HCT116 (cell line): ENCODE measurements at regions not wholly inside any gene's neighbourhood (a gene's known extent, or its start where the extent isn't known, plus 50 kb on each side); places are given as distances from the start of the nearest gene placed in this dataset.

Experiments used
- ATAC-seq: fragments of 200-7000 bp; cut with Tn5 transposase; 2 replicates; pipeline ENCODE4 v1.9.1; 2020; ENCODE audit warnings: mild to moderate bottlenecking, moderate library complexity
- BruUV-seq: library from RNA; stranded (reverse); fragments of 400-500 nt; replicated peaks from 2 replicates; lab custom pipeline; 2021; lab: Mats Ljungman, UMichigan
- CTCF ChIA-PET: fragments of 300-600 bp; sonication (Branson Sonifier 250); formaldehyde crosslinking; loops from one replicate; lab custom pipeline; 2021; ENCODE audit warnings: antibody characterized with exemption; lab: Charles Lee
- POLR2A ChIA-PET: fragments of 300-600, 350-600 bp; sonication (Branson Sonifier 250); formaldehyde crosslinking; loops from one replicate; lab custom pipeline; 2021; ENCODE audit warnings: antibody characterized with exemption; lab: Charles Lee
- RAD21 ChIA-PET, 2 experiments: fragments of 300-600 bp; sonication (Branson Sonifier 250); formaldehyde crosslinking; loops; one replicate each; lab custom pipeline; 2023; ENCODE audit warnings: low total read pairs in 2 of 2; ENCODE audit not compliant: uncharacterized antibody in 2 of 2, unreplicated experiment in 2 of 2, low non-redundant PET in 1 of 2; lab: Charles Lee
- DNase-seq: peaks from one replicate; pipeline ENCODE4 v3.0.0-alpha.2; 2010; ENCODE audit warnings: low read depth, low spot score
- H2AFZ ChIP-seq: fragments of 200-600 bp; shearing (Covaris generic), sonication (generic); 2 replicates; pipeline ENCODE4 v1.6.1; 2017; ENCODE audit warnings: low read depth, mixed run types, mixed read lengths, antibody characterized with exemption, low read length; ENCODE audit not compliant: poor library complexity, severe bottlenecking
- H3K27ac ChIP-seq: 2 replicates; pipeline ENCODE4 v1.5.1; 2012; ENCODE audit warnings: low read depth, low read length
- H3K27me3 ChIP-seq: fragments of 200-600 bp; sonication (generic); 2 replicates; pipeline ENCODE4 v1.6.1; 2016; ENCODE audit warnings: mixed run types, low read length, mixed read lengths; ENCODE audit not compliant: insufficient read depth
- H3K36me3 ChIP-seq, 2 experiments: fragments of 200-500 bp in 1 of 2; fragments of 200-600 bp in 1 of 2; sonication (Bioruptor generic) in 1 of 2; sonication (generic) in 1 of 2; 2 replicates each; pipeline versions ENCODE4 v1.5.1 to v1.6.1; 2014 to 2016; ENCODE audit warnings: low read length in 2 of 2, inconsistent platforms in 1 of 2, mixed read lengths in 1 of 2, mixed run types in 1 of 2; ENCODE audit not compliant: insufficient read depth in 2 of 2, control insufficient read depth in 1 of 2
- H3K4me1 ChIP-seq, 2 experiments: fragments of 200-600 bp in 1 of 2; sonication (generic) in 1 of 2; 2 replicates each; pipeline versions ENCODE4 v1.5.1 to v1.6.1; 2012 to 2017; ENCODE audit warnings: low read length in 2 of 2, inconsistent platforms in 1 of 2, mild to moderate bottlenecking in 1 of 2, mixed read lengths in 1 of 2, mixed run types in 1 of 2, moderate library complexity in 1 of 2; ENCODE audit not compliant: insufficient read depth in 2 of 2, control insufficient read depth in 1 of 2
- H3K4me2 ChIP-seq: fragments of 200-600 bp; sonication (generic); 2 replicates; pipeline ENCODE4 v1.6.1; 2017; ENCODE audit warnings: mixed run types, low read length, mixed read lengths
- H3K4me3 ChIP-seq, 2 experiments: fragments of 200-600 bp in 1 of 2; sonication (generic) in 1 of 2; replicated peaks in 1 of 2; 2 replicates each; pipeline ENCODE4 v1.5.1; 2011 to 2016; ENCODE audit warnings: low read length in 2 of 2, control low read depth in 1 of 2, low read depth in 1 of 2, mild to moderate bottlenecking in 1 of 2, mixed read lengths in 1 of 2, mixed run types in 1 of 2
- H3K79me2 ChIP-seq: fragments of 200-600 bp; sonication (generic); 2 replicates; pipeline ENCODE4 v1.6.1; 2017; ENCODE audit warnings: mild to moderate bottlenecking, mixed run types, low read length, moderate library complexity, mixed read lengths; ENCODE audit not compliant: insufficient read depth
- H3K9ac ChIP-seq: fragments of 200-600 bp; sonication (generic); 2 replicates; pipeline ENCODE4 v1.6.1; 2016; ENCODE audit warnings: low read length, mixed read lengths
- H3K9me2 ChIP-seq: fragments of 200-600 bp; sonication (generic), shearing (Covaris generic); 2 replicates; pipeline ENCODE4 v1.6.1; 2017; ENCODE audit warnings: mixed run types, mild to moderate bottlenecking, moderate library complexity; ENCODE audit not compliant: insufficient read depth
- H3K9me3 ChIP-seq, 2 experiments: fragments of 200-500 bp in 1 of 2; fragments of 200-600 bp in 1 of 2; sonication (Bioruptor generic) in 1 of 2; sonication (generic) in 1 of 2; 2 replicates each; pipeline ENCODE4 v1.6.1; 2014 to 2017; ENCODE audit warnings: low read length in 2 of 2, mixed read lengths in 2 of 2, inconsistent platforms in 1 of 2, low read depth in 1 of 2, mild to moderate bottlenecking in 1 of 2, mixed run types in 1 of 2, moderate library complexity in 1 of 2; ENCODE audit not compliant: control insufficient read depth in 1 of 2, insufficient read depth in 1 of 2
- H4K20me1 ChIP-seq: fragments of 200-600 bp; sonication (generic), shearing (Covaris generic); 2 replicates; pipeline ENCODE4 v1.6.1; 2017; ENCODE audit warnings: mixed run types, mild to moderate bottlenecking, moderate library complexity; ENCODE audit not compliant: insufficient read depth
- CEBPB ChIP-seq: IDR thresholded peaks from 2 replicates; pipeline ENCODE4 v1.6.1; 2012; ENCODE audit warnings: low read depth
- EZH2 ChIP-seq: fragments of 200-600 bp; sonication (generic); IDR thresholded peaks from 2 replicates; pipeline ENCODE4 v1.6.1; 2017; ENCODE audit warnings: antibody characterized with exemption, mixed run types
- FOSL1 ChIP-seq: IDR thresholded peaks from 2 replicates; pipeline ENCODE4 v1.6.1; 2012; ENCODE audit warnings: low read depth
- RAD21 ChIP-seq: IDR thresholded peaks from 2 replicates; pipeline ENCODE4 v1.6.1; 2012; ENCODE audit warnings: low read depth, mild to moderate bottlenecking
- SIN3A ChIP-seq: IDR thresholded peaks from 2 replicates; pipeline ENCODE4 v1.6.1; 2012; ENCODE audit warnings: low read depth
- SRF ChIP-seq: IDR thresholded peaks from 2 replicates; pipeline ENCODE4 v1.6.1; 2012; ENCODE audit warnings: low read depth
- TCF7L2 ChIP-seq: IDR thresholded peaks from 2 replicates; pipeline ENCODE4 v1.7.0; 2011; ENCODE audit warnings: borderline replicate concordance, inconsistent platforms; ENCODE audit not compliant: insufficient read depth, insufficient read length; ENCODE audit errors: extremely low read depth
- YY1 ChIP-seq: IDR thresholded peaks from 2 replicates; pipeline ENCODE4 v1.6.1; 2011; ENCODE audit warnings: low read length, low read depth, moderate library complexity, mild to moderate bottlenecking; ENCODE audit not compliant: insufficient replicate concordance; ENCODE audit errors: extremely low read depth
- ZFX ChIP-seq: fragments of 450-650 bp; IDR thresholded peaks from 2 replicates; pipeline ENCODE4 v1.6.1; 2017
- intact Hi-C: fragments of 100-400 bp; cut with micrococcal nuclease; formaldehyde crosslinking; loops from 2 replicates; pipeline ENCODE4 v1.10.0; 2022
- TF ChIP-seq, protein P1 (sequence below), 3 experiments: fragments of 200-600 bp in 1 of 3; sonication (generic) in 1 of 3; IDR thresholded peaks in 2 of 3; conservative IDR thresholded peaks in 1 of 3; 2 replicates each; pipeline ENCODE4 v1.5.1; 2012 to 2017; ENCODE audit warnings: low read depth in 2 of 3, low read length in 2 of 3, antibody characterized with exemption in 1 of 3, borderline replicate concordance in 1 of 3, control low read depth in 1 of 3, mild to moderate bottlenecking in 1 of 3, mixed read lengths in 1 of 3, mixed run types in 1 of 3, moderate library complexity in 1 of 3; ENCODE audit not compliant: insufficient read depth in 1 of 3
- TF ChIP-seq, protein P2 (sequence below): IDR thresholded peaks from 2 replicates; pipeline ENCODE4 v1.6.1; 2012

DNA sequence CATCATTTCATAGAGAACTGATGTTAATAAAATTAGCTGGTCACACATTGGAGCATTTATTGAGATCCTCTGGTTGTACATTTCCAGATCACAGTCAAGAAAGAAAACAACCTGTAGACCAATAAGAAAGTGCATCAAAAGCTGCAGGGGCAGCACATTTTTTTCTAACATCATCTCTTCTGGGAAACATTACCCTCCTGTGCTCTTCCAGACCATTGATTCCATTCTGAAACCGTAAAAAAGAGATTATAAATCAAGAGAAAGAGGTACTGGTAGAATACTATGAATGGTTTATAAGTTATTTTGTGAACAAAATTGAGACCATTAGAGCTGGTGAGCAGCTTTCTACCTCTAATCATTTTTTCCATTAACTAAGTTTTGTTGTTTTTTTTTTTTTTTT lies 1548.2 kb upstream of the CELF4 start (continued):
- TF ChIP-seq, protein P1, sequence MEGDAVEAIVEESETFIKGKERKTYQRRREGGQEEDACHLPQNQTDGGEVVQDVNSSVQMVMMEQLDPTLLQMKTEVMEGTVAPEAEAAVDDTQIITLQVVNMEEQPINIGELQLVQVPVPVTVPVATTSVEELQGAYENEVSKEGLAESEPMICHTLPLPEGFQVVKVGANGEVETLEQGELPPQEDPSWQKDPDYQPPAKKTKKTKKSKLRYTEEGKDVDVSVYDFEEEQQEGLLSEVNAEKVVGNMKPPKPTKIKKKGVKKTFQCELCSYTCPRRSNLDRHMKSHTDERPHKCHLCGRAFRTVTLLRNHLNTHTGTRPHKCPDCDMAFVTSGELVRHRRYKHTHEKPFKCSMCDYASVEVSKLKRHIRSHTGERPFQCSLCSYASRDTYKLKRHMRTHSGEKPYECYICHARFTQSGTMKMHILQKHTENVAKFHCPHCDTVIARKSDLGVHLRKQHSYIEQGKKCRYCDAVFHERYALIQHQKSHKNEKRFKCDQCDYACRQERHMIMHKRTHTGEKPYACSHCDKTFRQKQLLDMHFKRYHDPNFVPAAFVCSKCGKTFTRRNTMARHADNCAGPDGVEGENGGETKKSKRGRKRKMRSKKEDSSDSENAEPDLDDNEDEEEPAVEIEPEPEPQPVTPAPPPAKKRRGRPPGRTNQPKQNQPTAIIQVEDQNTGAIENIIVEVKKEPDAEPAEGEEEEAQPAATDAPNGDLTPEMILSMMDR (IDR thresholded peaks at IDR 0.05 in 2 of 3, conservative IDR thresholded peaks at IDR 0.05 in 1 of 3; ENCODE audit: borderline replicate concordance in 1 of 3, insufficient read depth in 1 of 3, low read depth in 2 of 3, low read length in 2 of 3) = no peak
- TF ChIP-seq RAD21 = no peak
- TF ChIP-seq ZFX = no peak
- TF ChIP-seq, protein P2, sequence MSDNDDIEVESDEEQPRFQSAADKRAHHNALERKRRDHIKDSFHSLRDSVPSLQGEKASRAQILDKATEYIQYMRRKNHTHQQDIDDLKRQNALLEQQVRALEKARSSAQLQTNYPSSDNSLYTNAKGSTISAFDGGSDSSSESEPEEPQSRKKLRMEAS = no peak
- TF ChIP-seq SIN3A = no peak
- no peak for TF ChIP-seq SRF
- no peak for TF ChIP-seq FOSL1

DNA sequence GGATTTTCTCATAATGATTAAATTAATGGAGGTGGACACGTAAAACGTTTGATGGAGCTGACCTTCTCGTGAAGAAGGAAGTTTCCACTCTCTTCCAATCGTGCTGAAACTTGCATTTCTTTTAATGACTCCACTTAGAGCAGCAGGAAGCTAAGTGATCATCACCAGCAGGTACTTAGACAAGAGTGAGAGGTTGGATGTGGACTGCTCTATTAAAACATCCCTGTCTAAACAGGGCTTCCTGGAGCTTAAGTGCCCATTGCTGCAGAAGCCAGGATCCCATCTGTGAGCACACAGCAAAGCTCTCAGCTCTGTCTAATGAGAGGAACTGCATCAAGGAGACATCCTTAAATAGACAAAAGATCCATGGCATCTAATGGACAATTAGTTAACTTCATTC lies 1539.5 kb upstream of the CELF4 start:
- no peaks in the 10 kb centered on the region for H3K79me2 ChIP-seq
- H3K4me1 ChIP-seq = no peaks in the 10 kb centered on the region
- H4K20me1 ChIP-seq = no peaks in the 10 kb centered on the region
- no peaks in the 10 kb centered on the region for H3K9me2 ChIP-seq
- no peaks in the 10 kb centered on the region for H3K9me3 ChIP-seq
- ChIA-PET CTCF (no interaction called here), POLR2A (no interaction called here), RAD21 (no interaction called here)
- no peak for DNase-seq
- H3K4me3 ChIP-seq = no peak overlapping the region
- no peaks in the 10 kb centered on the region for H3K36me3 ChIP-seq
- BruUV-seq = no TSS peak
- H3K9ac ChIP-seq = no peak overlapping the region
- TF ChIP-seq EZH2 (no peak), CEBPB (no peak), SRF (no peak), TCF7L2 (no peak), YY1 (no peak)
- TF ChIP-seq, protein P1 (IDR thresholded peaks at IDR 0.05 in 2 of 3, conservative IDR thresholded peaks at IDR 0.05 in 1 of 3; ENCODE audit: borderline replicate concordance in 1 of 3, insufficient read depth in 1 of 3, low read depth in 2 of 3, low read length in 2 of 3) = no peak
- ATAC-seq = no peak
- intact Hi-C loops = no loop called here
- no peaks in the 10 kb centered on the region for H3K27me3 ChIP-seq
- H3K4me2 ChIP-seq = no peak overlapping the region
- no peak overlapping the region for H3K27ac ChIP-seq
- H2AFZ ChIP-seq = no peak overlapping the region
